Iris pigment epithelial cell (primary cell): ENCODE measurements at regions not wholly inside any gene's neighbourhood (a gene's known extent, or its start where the extent isn't known, plus 50 kb on each side); places are given as distances from the start of the nearest gene placed in this dataset.

Source experiments
- DNase-seq: peaks from one replicate; pipeline ENCODE4 v3.0.0-alpha.2; 2011; ENCODE audit warnings: low read depth

- no peak for DNase-seq
Observed at GRCh38 chr5:68407311-68408239, 192.0 kb downstream of the PIK3R1 start.

GRCh38 chr5:68408345-68408871 is 192.9 kb downstream of the PIK3R1 start:
- DNase-seq, result no peak

- peak; percentile 76 for DNase-seq
Observed at GRCh38 chr5:68409259-68409658, 193.7 kb downstream of the PIK3R1 start.

- no peak for DNase-seq
Observed at GRCh38 chr5:68411161-68411560, 195.6 kb downstream of the PIK3R1 start.

GRCh38 chr5:68415177-68416085 is 199.9 kb downstream of the PIK3R1 start:
- no peak for DNase-seq

GRCh38 chr5:68416714-68417113 is 201.2 kb downstream of the PIK3R1 start:
- DNase-seq, result no peak

- peak; percentile 37 for DNase-seq
Observed at GRCh38 chr5:68418201-68418600, 202.6 kb downstream of the PIK3R1 start.

- no peak for DNase-seq
Observed at GRCh38 chr5:68418680-68419079, 203.1 kb downstream of the PIK3R1 start.

- no peak for DNase-seq
Observed at GRCh38 chr5:68419081-68419636, 203.6 kb downstream of the PIK3R1 start.

- peak; percentile 23 for DNase-seq
Observed at GRCh38 chr5:68419637-68420452, 204.3 kb downstream of the PIK3R1 start.

- DNase-seq, result no peak
Observed at GRCh38 chr5:68420476-68421344, 205.2 kb downstream of the PIK3R1 start.

- DNase-seq, result no peak
Observed at GRCh38 chr5:68421485-68422220, 206.1 kb downstream of the PIK3R1 start.

- DNase-seq, result no peak
Observed at GRCh38 chr5:68423154-68423811, 207.7 kb downstream of the PIK3R1 start.

- peak; percentile 73 for DNase-seq
Observed at GRCh38 chr5:68424799-68425537, 209.4 kb downstream of the PIK3R1 start.

GRCh38 chr5:68426586-68426985 is 211.0 kb downstream of the PIK3R1 start:
- DNase-seq, result no peak

- no peak for DNase-seq
Observed at GRCh38 chr5:68428231-68428811, 212.8 kb downstream of the PIK3R1 start.

GRCh38 chr5:68429510-68429909 is 214.0 kb downstream of the PIK3R1 start:
- no peak for DNase-seq

- no peak for DNase-seq
Observed at GRCh38 chr5:68430279-68430678, 214.7 kb downstream of the PIK3R1 start.
